ENCODE measurements at regions not wholly inside any gene's neighbourhood (a gene's known extent, or its start where the extent isn't known, plus 50 kb on each side); places are given as distances from the start of the nearest gene placed in this dataset.

GRCh38 chr13:111906816-111907215 is 160.1 kb upstream of the SOX1 start:
- no peak overlapping the region for H3K27ac Mint-ChIP-seq (ENCODE audit: unreplicated experiment)
- peaks cover 6% of the 10 kb centered on the region for H3K9me3 Mint-ChIP-seq (ENCODE audit: low read depth)
- H3K4me3 Mint-ChIP-seq (ENCODE audit: unreplicated experiment), result no peak overlapping the region
- H3K4me1 Mint-ChIP-seq (ENCODE audit: low read depth), result no peaks in the 10 kb centered on the region
- no peaks in the 10 kb centered on the region for H3K36me3 Mint-ChIP-seq (ENCODE audit: low read depth)
- TF ChIP-seq, protein P1, sequence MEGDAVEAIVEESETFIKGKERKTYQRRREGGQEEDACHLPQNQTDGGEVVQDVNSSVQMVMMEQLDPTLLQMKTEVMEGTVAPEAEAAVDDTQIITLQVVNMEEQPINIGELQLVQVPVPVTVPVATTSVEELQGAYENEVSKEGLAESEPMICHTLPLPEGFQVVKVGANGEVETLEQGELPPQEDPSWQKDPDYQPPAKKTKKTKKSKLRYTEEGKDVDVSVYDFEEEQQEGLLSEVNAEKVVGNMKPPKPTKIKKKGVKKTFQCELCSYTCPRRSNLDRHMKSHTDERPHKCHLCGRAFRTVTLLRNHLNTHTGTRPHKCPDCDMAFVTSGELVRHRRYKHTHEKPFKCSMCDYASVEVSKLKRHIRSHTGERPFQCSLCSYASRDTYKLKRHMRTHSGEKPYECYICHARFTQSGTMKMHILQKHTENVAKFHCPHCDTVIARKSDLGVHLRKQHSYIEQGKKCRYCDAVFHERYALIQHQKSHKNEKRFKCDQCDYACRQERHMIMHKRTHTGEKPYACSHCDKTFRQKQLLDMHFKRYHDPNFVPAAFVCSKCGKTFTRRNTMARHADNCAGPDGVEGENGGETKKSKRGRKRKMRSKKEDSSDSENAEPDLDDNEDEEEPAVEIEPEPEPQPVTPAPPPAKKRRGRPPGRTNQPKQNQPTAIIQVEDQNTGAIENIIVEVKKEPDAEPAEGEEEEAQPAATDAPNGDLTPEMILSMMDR (IDR thresholded peaks at IDR 0.05), result no peak
- peaks cover 10% of the 10 kb centered on the region for H3K27me3 Mint-ChIP-seq (ENCODE audit: low read depth)
- DNase-seq (ENCODE audit: low spot score), result no peak

- TF ChIP-seq, protein P1 (IDR thresholded peaks at IDR 0.05), result no peak
- DNase-seq (ENCODE audit: low spot score), result no peak
- no peak overlapping the region for H3K4me3 Mint-ChIP-seq (ENCODE audit: unreplicated experiment)
- H3K4me1 Mint-ChIP-seq (ENCODE audit: low read depth), result no peaks in the 10 kb centered on the region
- no peak overlapping the region for H3K27ac Mint-ChIP-seq (ENCODE audit: unreplicated experiment)
- peaks cover 6% of the 10 kb centered on the region for H3K9me3 Mint-ChIP-seq (ENCODE audit: low read depth)
- no peaks in the 10 kb centered on the region for H3K36me3 Mint-ChIP-seq (ENCODE audit: low read depth)
- peaks cover 14% of the 10 kb centered on the region for H3K27me3 Mint-ChIP-seq (ENCODE audit: low read depth)
These were observed 159.5 kb upstream of the SOX1 start for GRCh38 chr13:111907341-111907880.

DNA sequence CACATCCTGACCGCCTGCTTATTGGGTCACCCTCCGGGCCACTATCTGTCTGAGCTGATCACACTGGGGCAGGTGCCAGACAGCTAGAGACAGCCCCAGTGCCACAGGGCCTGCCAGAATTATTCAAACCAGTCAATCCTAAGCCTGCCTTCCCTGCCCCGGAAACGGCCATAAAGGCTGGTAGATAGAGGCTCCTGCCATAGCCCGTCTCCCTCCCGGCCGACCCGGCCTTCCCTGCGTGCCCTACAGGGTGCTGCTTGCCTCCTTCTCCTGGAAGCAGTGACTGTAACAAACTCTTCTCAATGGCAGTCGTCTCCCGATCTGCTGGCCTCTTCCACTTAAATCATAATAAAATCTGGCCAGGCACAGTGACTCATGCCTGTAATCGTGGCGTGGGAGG is 158.6 kb upstream of the SOX1 start:
- Mint-ChIP-seq H3K36me3 (ENCODE audit: low read depth) (no peaks in the 10 kb centered on the region), H3K27ac (ENCODE audit: unreplicated experiment) (no peak overlapping the region), H3K4me3 (ENCODE audit: unreplicated experiment) (no peak overlapping the region), H3K9me3 (ENCODE audit: low read depth) (no peaks in the 10 kb centered on the region), H3K27me3 (ENCODE audit: low read depth) (peaks cover 22% of the 10 kb centered on the region), H3K4me1 (ENCODE audit: low read depth) (peaks cover 2% of the 10 kb centered on the region)
- TF ChIP-seq, protein P1 (IDR thresholded peaks at IDR 0.05), result no peak
- DNase-seq (ENCODE audit: low spot score), result no peak

DNA sequence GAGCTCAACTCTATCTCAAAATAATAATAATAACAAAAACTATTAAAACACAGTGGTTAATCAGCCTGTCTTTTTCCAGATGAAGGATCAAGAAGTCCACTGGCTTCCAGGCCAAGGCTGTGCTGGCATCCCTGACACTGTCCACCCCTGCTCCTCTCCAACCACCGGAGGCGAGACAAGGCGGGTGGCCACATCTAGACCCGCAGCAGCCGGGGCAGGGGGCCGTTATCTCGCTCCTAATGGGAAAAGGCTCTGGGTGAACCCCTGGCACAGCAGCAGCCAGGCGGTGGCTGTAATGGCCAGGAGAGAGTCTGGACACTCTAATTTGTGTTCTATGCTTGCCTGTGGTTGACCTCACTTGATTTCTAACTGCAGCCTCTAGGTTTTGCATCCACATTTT is 158.0 kb upstream of the SOX1 start:
- TF ChIP-seq, protein P1 (IDR thresholded peaks at IDR 0.05), result no peak
- Mint-ChIP-seq H3K27me3 (ENCODE audit: low read depth) (peaks cover 26% of the 10 kb centered on the region), H3K36me3 (ENCODE audit: low read depth) (no peaks in the 10 kb centered on the region), H3K4me3 (ENCODE audit: unreplicated experiment) (no peak overlapping the region), H3K4me1 (ENCODE audit: low read depth) (peaks cover 5% of the 10 kb centered on the region), H3K27ac (ENCODE audit: unreplicated experiment) (no peak overlapping the region), H3K9me3 (ENCODE audit: low read depth) (no peaks in the 10 kb centered on the region)
- DNase-seq (ENCODE audit: low spot score), result no peak

DNA sequence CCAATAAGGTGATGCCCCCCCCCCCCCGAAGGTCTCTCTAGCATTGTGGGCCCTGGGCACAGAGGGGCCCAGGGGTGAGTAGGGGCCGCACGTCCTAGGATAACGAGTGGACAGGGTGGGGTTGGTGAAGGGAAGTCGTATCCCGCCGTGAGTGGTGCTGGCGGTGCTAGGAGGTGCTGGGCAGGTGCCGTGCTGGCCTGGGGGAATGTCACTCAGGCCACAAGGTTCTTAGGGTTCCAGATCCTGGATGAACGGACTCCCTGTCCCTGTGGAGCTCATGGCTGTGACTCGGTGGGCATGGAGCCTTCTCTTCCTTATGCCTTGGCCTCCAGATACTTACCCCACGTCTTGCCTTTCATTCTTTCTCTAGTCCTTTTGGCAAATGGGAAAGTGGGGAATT is 157.4 kb upstream of the SOX1 start:
- DNase-seq (ENCODE audit: low spot score), result no peak
- TF ChIP-seq, protein P1 (IDR thresholded peaks at IDR 0.05), result no peak
- H3K36me3 Mint-ChIP-seq (ENCODE audit: low read depth), result no peaks in the 10 kb centered on the region
- H3K4me3 Mint-ChIP-seq (ENCODE audit: unreplicated experiment), result no peak overlapping the region
- peaks cover 27% of the 10 kb centered on the region for H3K27me3 Mint-ChIP-seq (ENCODE audit: low read depth)
- H3K9me3 Mint-ChIP-seq (ENCODE audit: low read depth), result no peaks in the 10 kb centered on the region
- H3K27ac Mint-ChIP-seq (ENCODE audit: unreplicated experiment), result no peak overlapping the region
- H3K4me1 Mint-ChIP-seq (ENCODE audit: low read depth), result peaks cover 5% of the 10 kb centered on the region
